GM19240 (cell line): ENCODE measurements at regions not wholly inside any gene's neighbourhood (a gene's known extent, or its start where the extent isn't known, plus 50 kb on each side); places are given as distances from the start of the nearest gene placed in this dataset.
"Not testable (repeated sequence)": the region's sequence is repeated elsewhere in the genome, so short reads cannot be mapped to it uniquely, and the experiment has no call there.

ENCODE experiments used
- DNase-seq: peaks from one replicate; pipeline ENCODE4 v3.0.0; 2011; ENCODE audit warnings: low spot score; ENCODE audit not compliant: insufficient read length

DNA sequence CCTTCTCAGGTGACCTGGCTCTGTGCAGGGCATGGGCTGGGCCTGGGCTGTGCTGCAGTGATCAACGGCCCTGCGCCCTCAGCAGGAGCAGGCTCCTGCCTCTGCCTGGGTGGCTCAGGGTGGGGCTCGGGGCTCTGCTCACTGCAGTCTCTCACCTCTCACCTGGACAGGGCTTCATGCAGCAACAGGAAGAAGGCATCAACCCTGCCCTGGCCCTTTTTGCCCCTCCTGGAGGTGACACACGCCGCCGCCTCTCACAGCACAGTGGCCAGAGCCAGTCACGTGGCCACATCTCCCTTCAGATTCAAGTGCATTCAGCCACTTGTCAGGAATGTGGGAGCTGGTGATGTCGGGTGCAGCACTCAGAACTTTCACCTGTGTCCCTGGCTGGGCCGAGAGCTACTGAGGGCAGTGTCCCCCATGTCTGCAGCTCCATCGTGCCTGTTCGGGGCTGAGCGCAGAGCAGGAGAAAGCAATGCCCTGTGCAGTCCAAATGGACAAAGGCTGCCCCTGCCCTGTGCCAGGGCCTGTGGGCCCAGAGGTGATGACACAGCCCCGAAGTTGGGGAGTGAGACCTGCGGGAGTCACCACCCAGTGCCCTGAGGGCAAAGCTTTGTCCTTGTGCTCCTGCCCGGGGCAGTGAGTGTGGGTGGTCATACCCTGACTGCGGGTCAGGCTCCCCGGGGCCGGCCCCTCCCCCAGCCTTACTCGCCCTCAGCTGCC, 314.0 kb downstream of the PTPRU start:
- no peak for DNase-seq

GRCh38 chr1:29549728-29550118, 313.4 kb downstream of the PTPRU start:
- not testable (repeated sequence) for DNase-seq

GRCh38 chr1:29549001-29549400, 312.7 kb downstream of the PTPRU start:
- DNase-seq = no peak

- DNase-seq = no peak
These were observed 311.8 kb downstream of the PTPRU start for GRCh38 chr1:29548091-29548490.

DNA sequence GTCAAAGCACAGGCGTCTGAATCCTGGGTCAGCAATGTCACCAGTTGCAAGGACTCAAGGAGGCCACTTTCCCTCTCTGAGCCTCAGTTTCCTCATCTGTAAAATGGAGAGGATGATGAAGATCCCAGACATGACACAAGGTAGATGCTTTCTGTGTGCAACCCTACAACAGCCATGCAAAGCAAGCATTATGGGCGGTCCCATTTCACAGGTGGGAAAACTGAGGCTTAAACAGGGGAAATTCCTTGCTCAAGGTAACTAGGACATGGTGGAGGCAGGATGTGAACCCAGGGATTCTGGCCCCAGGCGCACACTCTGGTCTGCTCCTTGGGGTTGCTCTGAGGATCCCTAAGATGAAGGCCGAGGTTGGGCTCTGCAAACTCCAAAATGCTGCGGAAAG, 311.0 kb downstream of the PTPRU start:
- DNase-seq = no peak

- no peak for DNase-seq
These were observed 310.2 kb downstream of the PTPRU start for GRCh38 chr1:29546496-29546895.

DNA sequence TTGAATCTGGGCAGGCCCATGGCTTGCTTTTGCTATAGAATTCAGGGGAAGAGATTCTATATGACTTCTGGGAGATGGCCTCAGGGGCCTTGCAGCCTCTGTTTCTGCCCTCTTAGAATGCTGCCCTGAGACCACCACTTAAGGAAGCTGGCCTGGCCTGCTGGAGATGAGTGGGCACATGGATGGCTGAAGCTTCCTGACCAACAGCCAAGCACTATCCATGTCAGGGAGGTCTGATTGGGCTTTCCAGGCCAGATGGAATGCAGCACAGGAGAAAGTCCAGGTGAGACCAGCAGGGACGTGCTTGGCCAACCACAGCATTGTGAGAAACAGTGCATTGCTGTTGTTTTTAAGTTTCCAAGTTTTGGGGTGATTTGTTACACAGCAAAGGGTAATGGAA, 308.1 kb downstream of the PTPRU start:
- no peak for DNase-seq

DNA sequence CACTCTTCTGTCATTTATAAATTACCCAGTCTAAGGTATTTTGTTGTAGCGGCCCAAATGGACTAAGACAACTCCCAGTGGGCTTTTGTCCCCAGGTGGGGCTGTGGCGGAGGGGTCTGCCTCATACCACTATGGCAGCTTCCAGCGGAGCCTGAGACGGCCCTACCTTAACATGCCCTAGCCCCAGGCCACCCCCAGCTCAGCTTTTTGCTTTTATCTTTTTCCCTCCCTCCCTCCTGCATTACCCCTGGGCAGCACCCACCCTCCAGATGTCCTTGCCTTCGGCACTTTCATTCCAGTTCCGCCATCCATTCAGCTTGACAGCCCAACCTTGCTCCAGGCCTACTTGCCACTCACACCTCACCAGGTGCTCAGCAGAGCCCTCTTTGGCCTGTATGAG, 307.3 kb downstream of the PTPRU start:
- DNase-seq = no peak

DNA sequence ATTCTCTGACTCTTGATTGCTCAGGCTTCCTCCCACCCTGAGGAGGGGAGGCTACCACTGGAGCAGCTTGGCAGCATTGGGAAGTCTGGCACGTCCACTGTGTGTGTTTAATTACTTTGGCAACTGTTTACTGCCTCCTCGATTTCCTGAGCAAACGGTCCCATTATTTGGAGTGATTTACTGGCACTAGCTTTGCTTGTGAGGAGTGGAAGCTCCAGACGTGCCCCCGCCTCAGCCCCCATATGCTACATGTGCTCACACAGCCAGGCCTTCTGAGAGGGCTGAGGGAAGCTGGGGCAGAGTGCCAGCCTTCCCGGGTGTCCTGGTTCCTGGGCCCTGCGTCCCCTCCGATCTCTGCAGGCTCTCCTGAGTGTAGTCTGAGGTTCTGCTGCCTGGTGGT, 306.2 kb downstream of the PTPRU start:
- no peak for DNase-seq

GRCh38 chr1:29541631-29542030, 305.3 kb downstream of the PTPRU start:
- DNase-seq = no peak

DNA sequence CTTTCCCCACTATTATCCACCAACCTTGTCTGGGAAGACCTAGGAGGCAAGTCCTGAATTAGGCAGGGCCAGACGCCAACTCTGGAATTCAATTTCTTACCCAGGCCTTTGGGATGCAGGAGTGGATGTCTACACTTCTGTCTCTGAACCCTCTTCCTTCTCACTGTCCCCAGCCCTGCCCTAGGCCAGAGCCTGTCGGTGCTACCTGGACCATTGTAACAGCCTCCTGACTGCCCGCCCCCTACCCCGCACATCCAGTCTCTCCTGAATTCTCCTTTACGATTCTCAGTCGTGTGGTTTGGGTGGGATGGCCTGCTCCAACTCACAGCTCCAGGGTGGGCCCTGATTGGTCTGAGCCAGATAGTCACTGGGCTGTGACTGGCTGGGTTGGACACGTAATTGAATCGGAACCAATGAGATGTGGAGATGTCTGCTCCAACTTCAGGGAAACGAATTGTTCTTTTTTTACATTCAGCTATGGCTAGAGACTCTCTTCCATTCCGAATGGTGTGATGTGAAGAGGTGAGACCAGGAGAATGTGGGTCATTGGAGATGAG, 304.6 kb downstream of the PTPRU start:
- DNase-seq = no peak

DNA sequence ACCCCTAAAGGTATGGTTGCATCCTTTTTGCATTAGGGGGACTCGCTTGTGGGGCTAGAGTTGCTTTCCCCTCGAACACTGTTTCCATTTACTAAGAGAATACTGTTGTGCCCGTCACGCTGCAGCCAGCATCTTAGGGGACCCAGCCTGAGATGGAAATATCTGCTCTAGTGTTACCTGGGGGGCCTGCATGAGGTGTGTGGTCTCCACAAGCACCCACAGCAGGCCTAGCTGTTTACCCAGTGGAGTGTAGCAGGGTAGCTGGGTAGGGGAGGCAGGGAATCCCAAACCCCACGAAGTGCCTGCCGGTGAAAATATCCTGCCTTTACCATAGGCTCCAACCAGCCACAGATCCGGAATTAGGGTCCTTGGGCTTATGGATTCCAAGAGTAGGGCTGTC, 303.6 kb downstream of the PTPRU start:
- DNase-seq = no peak

- DNase-seq = no peak
These were observed 302.3 kb downstream of the PTPRU start for GRCh38 chr1:29538586-29538985.

GRCh38 chr1:29532751-29533150, 296.4 kb downstream of the PTPRU start:
- no peak for DNase-seq

- DNase-seq = no peak
These were observed 296.0 kb downstream of the PTPRU start for GRCh38 chr1:29532285-29532684.

DNA sequence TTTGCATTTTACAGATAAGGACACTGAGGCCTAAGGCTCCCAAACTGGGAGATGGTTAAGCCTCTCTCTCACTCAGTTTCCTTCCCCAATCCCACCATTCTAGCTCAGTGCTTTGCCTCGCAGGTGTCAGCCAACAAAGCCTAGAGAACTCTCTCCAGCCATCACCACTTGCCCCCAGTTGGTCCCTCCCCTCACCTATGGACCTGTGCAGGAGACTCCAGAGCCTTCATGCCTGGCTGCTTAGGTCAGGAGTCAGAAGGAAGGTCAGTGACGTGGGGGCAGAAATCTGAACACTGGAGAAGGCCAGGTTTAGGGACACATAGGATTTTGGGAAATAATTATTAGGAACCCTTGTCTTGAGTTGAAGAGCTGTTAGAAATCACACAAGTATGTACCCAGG, 295.3 kb downstream of the PTPRU start:
- no peak for DNase-seq

DNA sequence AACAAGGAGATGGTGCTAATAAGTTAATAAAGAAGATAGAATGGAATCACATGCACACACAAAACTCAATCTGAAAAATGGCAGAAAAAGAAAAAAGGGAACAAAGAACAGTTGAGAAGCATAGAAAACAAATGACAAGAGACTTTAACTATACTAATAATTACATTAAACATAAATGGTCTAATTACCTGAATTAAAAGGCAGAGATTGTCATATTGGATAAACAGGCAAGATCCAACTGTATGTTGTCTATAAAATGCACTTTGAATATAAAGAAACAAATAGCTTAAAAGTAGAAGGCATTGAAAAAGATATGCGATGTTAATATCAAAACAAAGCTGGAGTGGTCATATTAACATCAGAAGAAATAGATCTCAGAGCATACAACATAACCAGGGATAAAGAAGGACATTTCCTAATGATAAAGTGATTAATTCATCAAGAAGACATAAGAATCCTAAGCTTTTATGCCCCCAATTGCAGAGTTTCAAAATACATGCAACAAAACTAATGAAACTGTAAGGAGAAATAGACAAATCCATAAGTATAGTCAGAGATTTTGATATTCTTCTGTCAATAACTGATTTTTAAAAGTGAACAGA, 293.5 kb downstream of the PTPRU start:
- no peak for DNase-seq

- no peak for DNase-seq
These were observed 291.1 kb downstream of the PTPRU start for GRCh38 chr1:29527314-29528004.

- DNase-seq = no peak
These were observed 289.6 kb downstream of the PTPRU start for GRCh38 chr1:29525941-29526340.

GRCh38 chr1:29524285-29525065, 288.2 kb downstream of the PTPRU start:
- no peak for DNase-seq

- DNase-seq = no peak
These were observed 287.3 kb downstream of the PTPRU start for GRCh38 chr1:29523576-29523975.

DNA sequence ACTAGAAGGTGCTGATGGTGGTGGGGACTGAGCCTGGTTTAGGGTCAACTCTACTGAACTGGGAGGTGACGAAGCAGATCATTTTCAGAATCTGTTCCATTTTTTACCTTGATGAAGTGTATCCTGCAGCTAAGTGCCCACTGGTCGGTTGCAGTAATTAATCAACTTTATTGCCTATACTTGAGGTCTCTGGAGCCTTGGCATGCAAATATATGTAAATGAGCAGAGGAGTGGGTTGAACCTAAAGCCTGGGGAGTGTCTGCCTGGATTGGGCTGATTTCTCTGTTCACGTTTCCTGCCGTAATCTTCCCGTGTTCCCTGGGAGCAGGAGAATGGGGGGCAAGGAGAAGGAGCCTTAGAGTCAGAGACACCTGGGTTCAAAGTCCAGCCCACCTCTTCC, 286.8 kb downstream of the PTPRU start:
- DNase-seq = no peak
